ENCODE measurements at regions not wholly inside any gene's neighbourhood (a gene's known extent, or its start where the extent isn't known, plus 50 kb on each side); places are given as distances from the start of the nearest gene placed in this dataset.

DNA sequence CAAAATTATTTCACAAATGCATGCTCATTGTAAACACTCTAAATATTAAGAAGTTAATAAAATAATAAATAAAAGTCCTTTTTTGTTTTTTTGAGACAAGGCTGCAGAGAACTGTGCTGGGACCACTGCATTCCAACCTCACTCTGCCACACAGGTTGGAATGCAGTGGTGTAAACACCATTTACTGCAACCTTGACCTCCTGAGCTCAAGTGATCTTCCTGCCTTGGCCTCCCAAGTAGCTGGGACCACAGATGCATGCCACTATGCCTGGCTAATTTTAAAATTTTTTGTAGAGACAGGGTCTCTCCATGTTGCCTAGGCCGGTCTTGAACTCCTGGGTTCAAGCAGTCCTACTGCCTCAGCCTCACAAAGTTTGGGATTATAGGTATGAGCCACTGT, 578.4 kb downstream of the ZIC1 start:
- H2BK120ac ChIP-seq (ENCODE audit: low read depth, low read length), result no peak overlapping the region
- H3K14ac ChIP-seq (replicated peaks; ENCODE audit: low read depth, low read length), result no peak overlapping the region
- no peak overlapping the region for H4K91ac ChIP-seq (ENCODE audit: insufficient read depth, low read depth, low read length)
- H3K4me1 ChIP-seq (ENCODE audit: control insufficient read depth, insufficient read depth, low read length), result no peaks in the 10 kb centered on the region
- no CpG with 5 or more reads among the region's 1 CpG for WGBS, 2 experiments (ENCODE audit: extremely low coverage in 2 of 2, insufficient read length in 1 of 2)
- intact Hi-C loops (cut with micrococcal nuclease), result no loop called here
- H4K20me1 ChIP-seq (ENCODE audit: insufficient read depth, low read length), result no peaks in the 10 kb centered on the region
- no peak overlapping the region for H2BK20ac ChIP-seq (ENCODE audit: low read depth, low read length)
- no peak overlapping the region for H3K27ac ChIP-seq (ENCODE audit: insufficient read depth, low read length)
- no peak overlapping the region for H3K4me2 ChIP-seq (ENCODE audit: low read depth, low read length)
- CTCF ChIA-PET, result no interaction called here
- dilution Hi-C loops (cut with HindIII; ENCODE audit: low sequenced_read_pairs, unreplicated experiment), result no loop called here
- H3K9me1 ChIP-seq (ENCODE audit: insufficient read depth, low read length), result no peaks in the 10 kb centered on the region
- no peak overlapping the region for H4K8ac ChIP-seq (ENCODE audit: low read depth in 2 of 2, low read length in 2 of 2)
- TF ChIP-seq MAFK (IDR thresholded peaks at IDR 0.05; ENCODE audit: low read depth, low read length) (no peak), SMC3 (IDR thresholded peaks at IDR 0.05; ENCODE audit: low read depth, low read length) (no peak), RCOR1 (IDR thresholded peaks at IDR 0.05; ENCODE audit: insufficient replicate concordance, low read length) (no peak), NFE2L2 (IDR thresholded peaks at IDR 0.05; ENCODE audit: low read depth, low read length) (no peak), MXI1 (IDR thresholded peaks at IDR 0.05; ENCODE audit: borderline replicate concordance, low read depth, low read length) (no peak), CEBPB (IDR thresholded peaks at IDR 0.05; ENCODE audit: low read depth, low read length) (no peak)
- TF ChIP-seq, protein P1, sequence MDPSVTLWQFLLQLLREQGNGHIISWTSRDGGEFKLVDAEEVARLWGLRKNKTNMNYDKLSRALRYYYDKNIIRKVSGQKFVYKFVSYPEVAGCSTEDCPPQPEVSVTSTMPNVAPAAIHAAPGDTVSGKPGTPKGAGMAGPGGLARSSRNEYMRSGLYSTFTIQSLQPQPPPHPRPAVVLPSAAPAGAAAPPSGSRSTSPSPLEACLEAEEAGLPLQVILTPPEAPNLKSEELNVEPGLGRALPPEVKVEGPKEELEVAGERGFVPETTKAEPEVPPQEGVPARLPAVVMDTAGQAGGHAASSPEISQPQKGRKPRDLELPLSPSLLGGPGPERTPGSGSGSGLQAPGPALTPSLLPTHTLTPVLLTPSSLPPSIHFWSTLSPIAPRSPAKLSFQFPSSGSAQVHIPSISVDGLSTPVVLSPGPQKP (IDR thresholded peaks at IDR 0.05; ENCODE audit: borderline replicate concordance, low read depth, low read length), result no peak
- no peak overlapping the region for H2AK5ac ChIP-seq (ENCODE audit: low read depth, low read length)
- H2AK9ac ChIP-seq (replicated peaks; ENCODE audit: low read depth, low read length, poor library complexity), result no peak overlapping the region
- POLR2A ChIA-PET (ENCODE audit: unreplicated experiment), result no interaction called here
- H4K5ac ChIP-seq (ENCODE audit: low read depth, low read length), result no peak overlapping the region
- H2AFZ ChIP-seq (replicated peaks; ENCODE audit: low read length, poor library complexity), result no peak overlapping the region
- H3K18ac ChIP-seq (ENCODE audit: low read depth, low read length), result no peak overlapping the region
- no peak overlapping the region for H2BK5ac ChIP-seq (ENCODE audit: low read depth, low read length, poor library complexity, severe bottlenecking)
- no TSS peak for BruUV-seq (replicated peaks)
- DNase-seq, result no peak
- ATAC-seq (ENCODE audit: low read depth), result no peak
- H3K36me3 ChIP-seq (ENCODE audit: control insufficient read depth, insufficient read depth, low read length), result no peaks in the 10 kb centered on the region
- H3K9ac ChIP-seq (ENCODE audit: low read depth, low read length), result no peak overlapping the region
- in situ Hi-C loops (cut with MboI; ENCODE audit: low sequenced_read_pairs), result no loop called here
- no peaks in the 10 kb centered on the region for H3K27me3 ChIP-seq (ENCODE audit: control insufficient read depth, insufficient read depth, low read length)
- no peaks in the 10 kb centered on the region for H3K9me3 ChIP-seq (ENCODE audit: control insufficient read depth, insufficient read depth, low read length)
- H3K56ac ChIP-seq (ENCODE audit: extremely low read depth, insufficient read depth, low read length), result no peak overlapping the region
- H2BK15ac ChIP-seq (ENCODE audit: low read depth, low read length), result no peak overlapping the region
- no peaks in the 10 kb centered on the region for H3K79me1 ChIP-seq (ENCODE audit: low read depth in 1 of 2, low read length in 2 of 2)
- H3K4ac ChIP-seq (ENCODE audit: low read depth, low read length), result no peak overlapping the region
- H3K23ac ChIP-seq (ENCODE audit: low read depth, low read length), result no peak overlapping the region
- H3K4me3 ChIP-seq (ENCODE audit: insufficient read depth, low read depth, low read length), result no peak overlapping the region

All from IMR-90 (cell line).